Activated T-cell treated with anti-CD3 and anti-CD28 coated beads, Interleukin-2, amount 50 U/mL, for 1 hour (primary cell): ENCODE measurements at regions not wholly inside any gene's neighbourhood (a gene's known extent, or its start where the extent isn't known, plus 50 kb on each side); places are given as distances from the start of the nearest gene placed in this dataset.
"Not testable (repeated sequence)": the region's sequence is repeated elsewhere in the genome, so short reads cannot be mapped to it uniquely, and the experiment has no call there.

Experiments used
- DNase-seq: peaks from one replicate; pipeline ENCODE4 v3.0.0-alpha.2; 2020

DNA sequence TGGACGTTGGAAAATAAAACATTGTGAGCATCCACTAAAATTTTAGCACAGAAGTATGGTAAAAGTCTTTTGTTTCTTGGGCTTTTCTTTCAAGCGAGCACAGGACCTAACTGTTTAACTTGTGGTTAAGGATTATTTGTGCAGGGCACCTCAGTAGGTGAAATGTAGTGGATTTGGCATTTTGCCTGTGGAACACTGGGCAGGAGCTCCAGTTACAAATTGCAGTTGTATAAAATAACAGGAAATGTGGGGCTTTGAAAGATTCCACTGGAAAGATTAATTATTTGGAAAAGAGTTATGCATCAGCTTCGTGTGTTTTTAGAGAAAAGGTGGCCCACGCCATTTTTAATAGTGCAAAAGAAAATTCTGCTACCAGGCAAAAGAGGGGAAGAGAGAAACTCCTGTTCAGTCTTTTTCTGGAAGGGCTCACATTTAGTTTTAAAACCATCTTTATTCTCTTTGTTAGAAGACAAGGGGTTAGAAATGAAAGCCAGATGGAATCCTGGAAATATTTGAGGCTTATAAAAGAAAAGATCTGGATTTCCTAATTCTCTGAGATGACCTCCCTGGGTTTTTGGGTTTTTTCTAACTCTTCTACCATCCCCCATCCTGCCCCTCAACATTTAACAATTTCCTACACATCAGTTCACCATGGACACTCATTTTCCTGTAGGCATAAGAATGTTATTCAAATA lies 144.3 kb upstream of the SERTAD2 start:
- DNase-seq, result no peak

DNA sequence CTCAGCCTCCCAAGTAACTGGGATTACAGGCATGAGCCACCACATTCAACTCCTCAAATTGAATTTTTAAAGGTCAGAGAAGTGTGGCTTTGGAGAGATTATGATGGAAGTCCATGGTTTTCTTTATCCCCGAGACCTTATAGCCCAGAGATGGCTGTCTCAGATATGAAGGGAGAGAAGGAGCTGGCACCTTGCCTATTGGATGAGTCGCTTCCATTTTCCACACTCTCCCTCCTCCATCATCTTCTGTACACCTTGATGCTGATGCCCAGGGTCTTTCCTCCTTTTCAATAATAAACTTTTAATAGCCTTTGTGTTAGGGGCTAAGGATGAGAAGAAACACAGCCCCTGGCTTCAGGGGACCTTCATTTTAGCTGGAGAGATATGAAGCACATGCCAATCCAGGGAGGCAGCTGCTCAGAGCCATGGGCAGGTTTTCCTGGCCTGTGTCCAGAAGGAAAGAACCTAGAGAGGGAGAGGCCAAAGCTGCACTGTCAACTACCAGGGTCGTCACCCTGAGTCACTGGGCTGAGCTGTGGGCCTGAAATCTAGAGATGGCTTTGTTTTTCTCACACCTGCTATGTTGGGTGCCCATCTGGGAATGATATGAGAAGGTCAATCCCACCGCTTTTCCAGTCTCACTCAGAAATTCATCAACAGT lies 146.0 kb upstream of the SERTAD2 start:
- DNase-seq, result no peak

DNA sequence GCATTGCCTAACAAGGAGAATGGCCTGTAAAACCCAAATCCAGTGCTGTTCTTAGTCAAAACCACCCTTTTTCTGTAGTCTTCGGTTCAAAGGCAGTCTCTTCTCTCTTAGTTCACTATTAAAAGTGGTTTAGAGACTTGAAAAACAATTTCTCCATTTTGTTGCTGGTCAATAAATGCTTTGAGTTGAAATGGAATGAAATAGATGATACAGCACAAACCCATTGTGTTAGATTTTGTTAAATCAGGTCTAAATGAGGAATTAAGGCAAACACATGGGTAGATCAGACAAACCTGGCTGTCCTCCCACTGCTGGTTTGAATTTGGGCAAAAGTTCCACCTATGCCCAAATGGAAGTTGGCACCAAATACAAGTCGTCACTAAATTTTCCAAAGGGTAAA lies 150.1 kb upstream of the SERTAD2 start:
- no peak for DNase-seq

- DNase-seq, result no peak
Observed at GRCh38 chr2:64804651-64805050, 150.9 kb upstream of the SERTAD2 start.

- DNase-seq, result no peak
Observed at GRCh38 chr2:64807417-64807816, 153.7 kb upstream of the SERTAD2 start.

- DNase-seq, result no peak
Observed at GRCh38 chr2:64808092-64808491, 154.4 kb upstream of the SERTAD2 start.

DNA sequence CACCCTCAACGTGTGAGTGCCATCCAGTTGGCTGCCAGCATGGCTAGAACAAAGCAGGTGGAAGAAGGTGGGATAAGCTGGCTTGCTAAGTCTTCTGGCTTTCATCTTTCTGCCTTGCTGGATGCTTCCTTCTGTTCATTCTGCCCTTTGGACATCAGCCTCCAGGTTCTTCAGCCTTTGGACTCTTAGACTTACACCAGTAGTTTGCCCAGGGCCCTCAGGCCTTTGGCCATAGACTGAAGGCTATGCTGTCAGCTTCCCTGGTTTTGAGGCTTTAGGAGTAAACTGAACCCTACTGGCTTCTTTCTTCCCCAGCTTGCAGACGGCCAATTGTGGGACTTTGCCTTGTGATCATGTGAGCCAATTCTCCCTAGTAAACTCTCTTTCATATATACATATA lies 155.0 kb upstream of the SERTAD2 start:
- no peak for DNase-seq

DNA sequence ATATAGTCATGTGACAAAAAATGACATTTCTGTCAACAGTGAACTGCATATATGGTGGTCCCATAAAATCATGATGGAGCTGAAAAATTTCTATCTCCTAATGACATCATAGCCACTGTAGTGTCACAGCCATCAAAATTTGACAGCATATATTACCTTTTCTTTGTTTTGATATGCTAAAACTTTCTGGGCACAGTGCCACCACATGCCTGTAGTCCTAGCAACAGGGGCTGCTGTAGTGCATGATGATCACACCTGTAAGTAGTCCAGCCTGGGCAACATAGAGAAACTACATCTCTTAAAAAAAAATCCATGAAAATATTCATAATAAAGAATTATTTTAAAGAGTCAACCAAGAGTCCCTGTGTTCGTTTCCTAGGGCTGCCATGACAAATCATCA lies 155.5 kb upstream of the SERTAD2 start:
- no peak for DNase-seq

- no peak for DNase-seq
Observed at GRCh38 chr2:64812285-64812684, 158.6 kb upstream of the SERTAD2 start.

- no peak for DNase-seq
Observed at GRCh38 chr2:64814007-64814406, 160.3 kb upstream of the SERTAD2 start.

- DNase-seq, result not testable (repeated sequence)
Observed at GRCh38 chr2:64816526-64816925, 162.8 kb upstream of the SERTAD2 start.

DNA sequence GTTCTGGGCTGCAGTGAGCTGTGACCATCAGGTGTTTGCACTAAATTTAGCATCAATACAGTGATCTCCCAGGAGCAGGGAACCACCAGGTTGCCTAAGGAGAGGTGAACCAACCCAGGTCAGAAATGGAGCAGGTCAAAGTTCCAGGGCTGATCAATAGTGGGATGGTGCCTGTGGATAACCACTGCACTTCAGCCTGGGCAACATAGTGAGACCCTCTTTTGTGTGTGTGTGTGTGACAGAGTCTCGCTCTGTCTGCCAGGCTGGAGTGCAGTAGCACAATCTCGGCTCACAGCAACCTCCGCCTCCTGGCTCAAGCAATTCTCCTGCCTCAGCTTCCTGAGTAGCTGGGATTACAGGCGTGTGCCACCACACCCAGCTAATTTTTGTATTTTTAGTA lies 163.7 kb upstream of the SERTAD2 start:
- DNase-seq, result no peak

GRCh38 chr2:64818664-64819060 lies 164.9 kb upstream of the SERTAD2 start:
- DNase-seq, result no peak

DNA sequence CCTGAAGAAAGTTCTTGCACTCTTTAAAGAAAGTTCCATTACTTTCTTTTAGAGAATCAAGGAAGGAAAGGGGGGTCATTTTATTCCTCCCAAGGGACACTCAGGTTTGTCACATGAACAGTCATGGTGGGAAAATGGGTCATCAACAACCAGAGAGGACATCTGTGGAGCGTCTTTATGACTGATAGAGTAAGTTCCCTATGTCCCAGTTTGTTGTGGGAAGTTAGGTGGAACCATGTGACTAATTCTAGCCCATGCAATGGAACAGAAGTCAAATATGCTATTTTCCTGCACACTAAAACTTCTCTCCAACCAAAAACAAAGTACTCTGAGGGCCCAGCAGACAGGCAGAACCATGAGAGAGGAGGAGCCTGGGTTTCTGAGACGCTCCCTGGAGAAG lies 165.6 kb upstream of the SERTAD2 start:
- no peak for DNase-seq

DNA sequence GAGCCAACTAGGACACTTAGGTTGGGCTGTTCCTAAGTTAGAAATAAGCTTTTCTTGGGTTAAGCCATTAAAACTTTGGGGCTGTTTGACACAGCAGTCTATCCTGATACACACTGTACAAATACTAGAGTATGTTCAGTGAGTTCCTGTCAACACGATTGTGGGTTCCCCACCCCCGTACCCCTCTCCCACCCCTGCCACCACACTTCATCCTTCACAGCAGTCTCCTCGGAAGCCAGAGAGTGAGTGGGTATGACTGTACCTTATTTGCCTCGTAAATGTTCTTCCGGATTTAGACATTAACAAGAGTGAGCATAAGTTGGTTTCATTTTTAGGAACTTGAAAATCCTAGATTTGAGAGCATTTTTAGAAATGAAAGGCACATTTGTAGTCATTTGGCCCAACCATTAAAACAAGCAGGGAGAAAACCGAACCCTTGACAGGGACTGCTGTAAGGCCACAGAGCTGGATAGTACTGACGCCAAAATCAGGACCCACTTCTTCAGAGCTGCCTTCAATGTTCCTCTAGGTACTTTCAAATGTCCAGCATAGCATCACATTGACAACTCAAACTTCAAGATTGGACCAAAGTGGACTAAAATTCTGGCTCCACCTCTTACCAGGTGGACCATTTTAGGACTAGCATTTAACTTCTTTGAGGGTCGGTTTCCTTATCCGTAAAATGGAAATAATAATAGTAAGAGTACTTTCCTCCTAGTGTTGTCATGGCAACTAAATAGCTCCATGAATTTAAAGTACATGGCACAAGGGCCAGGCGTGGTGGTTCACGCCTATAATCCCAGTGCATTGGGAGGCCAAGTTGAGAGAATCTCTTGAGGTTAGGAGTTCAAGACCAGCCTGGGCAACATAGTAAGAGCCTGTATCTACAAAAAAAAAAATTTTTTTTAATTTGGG lies 166.3 kb upstream of the SERTAD2 start:
- DNase-seq, result peak; percentile 34

DNA sequence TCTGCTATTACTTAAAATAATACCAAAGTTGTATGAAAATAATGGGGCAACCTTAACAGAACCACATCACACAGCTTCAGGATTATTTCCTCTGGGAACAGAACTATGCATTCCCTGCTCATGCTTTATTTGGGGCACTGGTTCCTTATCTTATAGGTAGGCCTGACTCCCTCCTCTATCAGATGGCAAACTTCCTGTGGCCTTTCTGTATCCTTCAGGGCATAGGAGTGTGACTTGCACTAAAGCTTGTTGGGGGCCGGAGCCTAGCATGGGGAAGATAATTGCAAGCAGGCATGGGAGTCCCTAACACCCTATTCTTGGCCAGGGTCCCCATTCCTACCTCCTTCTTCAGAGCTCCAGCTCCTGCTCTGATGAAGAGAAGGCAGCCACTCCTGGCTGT lies 167.2 kb upstream of the SERTAD2 start:
- no peak for DNase-seq

DNA sequence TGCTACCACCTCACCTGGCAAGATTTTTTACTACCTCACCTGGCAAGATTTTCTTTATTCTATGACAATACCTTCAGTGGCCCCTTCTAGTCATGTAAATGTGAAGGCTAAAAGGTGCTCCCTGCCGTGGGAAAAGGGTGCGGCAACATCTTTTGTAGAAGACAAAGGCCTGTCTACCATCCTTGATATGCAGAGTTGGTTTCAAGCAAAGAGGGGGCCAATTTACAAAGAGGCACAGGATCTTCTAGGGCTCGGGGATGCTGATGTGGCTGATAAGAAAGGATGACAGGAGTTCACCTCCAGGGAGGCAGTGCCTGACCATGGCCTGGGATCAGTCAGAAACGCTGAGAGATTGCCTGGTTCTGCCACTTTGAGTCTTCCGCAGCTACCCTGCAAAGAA lies 165.4 kb upstream of the SLC1A4 start:
- DNase-seq, result no peak

DNA sequence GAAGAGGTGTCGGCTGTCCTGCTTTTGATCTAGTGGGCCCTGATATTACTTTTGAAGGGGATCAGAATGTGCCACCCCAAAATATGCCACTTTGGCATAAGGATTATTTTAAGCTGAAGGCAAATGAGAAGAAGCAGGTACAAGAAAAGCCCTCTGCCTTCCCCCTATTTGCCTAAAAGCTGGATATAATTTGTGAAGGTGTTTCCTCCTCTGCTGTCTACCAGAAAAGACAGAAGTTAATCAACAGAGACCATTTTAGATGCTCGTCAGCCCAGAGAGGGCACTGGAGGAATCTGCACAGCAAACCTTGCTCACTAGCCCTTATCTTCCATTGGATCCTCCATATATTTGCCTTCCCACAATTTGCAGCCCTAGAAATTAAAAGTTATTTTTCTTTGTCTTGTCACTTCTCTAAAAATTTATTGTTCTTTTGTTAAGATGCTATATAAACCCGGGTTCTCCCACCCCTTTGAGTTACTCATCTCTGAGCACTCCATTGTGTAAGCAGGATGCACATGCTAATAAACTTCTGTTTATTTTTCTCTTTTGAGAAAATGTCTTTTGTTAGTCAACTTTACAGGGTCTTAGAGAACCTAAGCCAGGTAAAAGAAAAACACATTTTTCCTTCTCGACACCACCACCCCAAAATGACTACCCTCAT lies 163.2 kb upstream of the SLC1A4 start:
- no peak for DNase-seq

- no peak for DNase-seq
Observed at GRCh38 chr2:64826703-64827102, 162.5 kb upstream of the SLC1A4 start.

- DNase-seq, result no peak
Observed at GRCh38 chr2:64828261-64828660, 160.9 kb upstream of the SLC1A4 start.

DNA sequence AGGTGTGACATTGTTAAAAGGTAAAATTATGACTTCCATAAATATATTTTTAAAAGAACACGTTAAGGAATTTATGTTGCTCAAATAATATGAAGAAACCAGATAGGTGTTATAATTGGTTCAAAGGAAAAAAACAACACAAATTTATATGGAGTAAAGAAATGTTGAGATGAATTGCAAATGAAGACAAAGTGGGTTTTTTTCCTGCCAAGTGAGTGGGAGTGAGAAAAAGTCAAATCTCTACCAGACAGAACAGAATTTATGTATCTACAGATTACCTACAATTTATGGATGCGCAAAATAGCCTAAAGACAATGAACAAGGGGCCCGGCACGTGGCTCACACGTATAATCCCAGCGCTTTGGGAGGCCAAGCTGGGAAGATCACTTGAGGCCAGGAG lies 159.7 kb upstream of the SLC1A4 start:
- DNase-seq, result no peak

GRCh38 chr2:64831134-64831976 lies 157.8 kb upstream of the SLC1A4 start:
- DNase-seq, result peak; percentile 83
